ENCODE measurements at regions not wholly inside any gene's neighbourhood (a gene's known extent, or its start where the extent isn't known, plus 50 kb on each side); places are given as distances from the start of the nearest gene placed in this dataset.
"Not testable (repeated sequence)": the region's sequence is repeated elsewhere in the genome, so short reads cannot be mapped to it uniquely, and the experiment has no call there.

DNA sequence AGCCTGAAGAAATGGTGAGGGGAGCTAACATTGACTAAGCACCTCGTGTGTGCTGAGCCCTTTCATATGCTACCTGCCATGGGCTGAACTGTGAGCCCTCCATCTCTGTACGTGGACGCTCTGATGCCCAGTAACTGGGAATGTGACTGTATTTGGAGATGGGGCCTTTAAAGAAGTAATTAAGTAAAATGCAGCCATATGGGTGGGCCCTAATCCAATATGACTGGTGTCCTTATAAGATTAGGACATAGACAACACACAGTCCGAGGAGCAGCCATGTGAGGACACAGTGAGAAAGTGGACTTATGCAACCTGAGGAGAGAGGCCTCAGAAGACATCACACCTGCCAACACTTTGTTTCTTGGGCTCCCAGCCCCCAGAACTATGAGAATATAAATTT lies 92.7 kb upstream of the ATP1B1 start:
- DNase-seq (ENCODE audit: low spot score), result no peak

- no peak for DNase-seq (ENCODE audit: low spot score)
Measured at GRCh38 chr1:169015464-169015863, 91.0 kb upstream of the ATP1B1 start.

- DNase-seq (ENCODE audit: low spot score), result no peak
Measured at GRCh38 chr1:169018751-169019150, 87.7 kb upstream of the ATP1B1 start.

DNA sequence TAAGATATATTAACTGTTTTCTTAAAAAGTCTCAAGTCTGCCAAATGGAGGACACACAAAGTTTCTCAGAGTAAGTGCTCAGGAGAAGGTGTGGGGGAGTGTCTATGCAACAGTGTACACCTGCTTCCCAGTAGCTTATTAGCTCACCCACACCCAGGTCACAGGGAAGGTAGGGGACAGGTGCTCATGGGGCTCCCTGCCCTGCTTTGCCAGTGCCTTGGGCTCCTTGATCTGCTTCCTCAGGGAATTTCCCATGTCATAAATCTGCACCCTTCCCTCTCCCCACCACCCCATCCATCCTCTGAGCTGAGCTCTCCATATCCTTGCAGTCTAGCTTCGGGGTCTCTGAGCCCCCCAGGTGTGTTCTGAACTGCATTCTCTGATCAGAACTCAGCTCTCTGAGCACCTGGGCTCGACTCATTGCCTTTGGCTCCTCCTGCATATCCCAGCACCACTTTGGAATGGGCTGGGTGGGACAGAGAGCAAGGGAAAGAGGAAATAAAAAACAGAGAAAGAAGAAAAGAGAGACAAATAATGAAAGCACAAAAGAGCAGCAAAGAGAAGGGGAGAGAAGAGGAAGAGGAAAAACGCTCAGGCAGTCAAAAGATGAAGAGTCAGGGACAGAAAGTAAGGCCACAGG lies 87.0 kb upstream of the ATP1B1 start:
- no peak for DNase-seq (ENCODE audit: low spot score)

DNA sequence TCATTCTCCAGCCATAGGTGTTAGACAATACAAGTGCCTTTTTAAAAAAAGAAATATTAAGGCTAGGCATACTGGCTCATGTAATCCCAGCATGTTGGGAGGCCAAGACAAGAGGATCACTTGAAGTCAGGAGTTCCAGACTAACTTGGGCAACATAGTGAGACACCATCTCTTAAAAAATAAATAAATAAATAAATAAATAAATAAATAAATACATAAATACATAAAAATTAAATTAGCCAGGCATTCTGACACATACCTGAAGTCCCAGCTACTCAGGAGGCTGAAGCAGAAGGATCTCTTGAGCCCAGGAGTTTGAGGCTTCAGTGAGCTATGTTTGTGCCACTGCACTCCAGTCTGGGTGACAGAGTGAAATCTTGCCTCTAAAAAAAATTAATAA lies 85.8 kb upstream of the ATP1B1 start:
- no peak for DNase-seq (ENCODE audit: low spot score)

DNA sequence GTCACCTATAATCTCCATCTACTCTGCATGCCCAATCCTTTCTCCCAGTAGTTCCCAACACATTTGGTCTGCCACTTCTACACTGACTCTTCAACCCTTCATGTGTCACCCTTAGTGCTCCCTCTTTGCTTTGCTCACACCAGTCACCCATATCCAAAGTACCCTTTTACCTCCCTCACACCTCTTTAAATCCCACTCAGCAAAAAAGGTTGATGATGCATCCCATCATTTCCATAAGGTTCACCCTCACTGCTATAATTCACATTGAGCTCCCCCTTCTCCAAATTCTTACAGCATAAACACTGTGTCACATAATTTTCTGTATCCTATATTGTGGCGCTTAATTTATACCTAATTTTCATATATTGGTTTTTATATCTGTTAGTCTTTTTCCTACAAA lies 83.8 kb upstream of the ATP1B1 start:
- no peak for DNase-seq (ENCODE audit: low spot score)

GRCh38 chr1:169024255-169024654 lies 82.2 kb upstream of the ATP1B1 start:
- DNase-seq (ENCODE audit: low spot score), result no peak

DNA sequence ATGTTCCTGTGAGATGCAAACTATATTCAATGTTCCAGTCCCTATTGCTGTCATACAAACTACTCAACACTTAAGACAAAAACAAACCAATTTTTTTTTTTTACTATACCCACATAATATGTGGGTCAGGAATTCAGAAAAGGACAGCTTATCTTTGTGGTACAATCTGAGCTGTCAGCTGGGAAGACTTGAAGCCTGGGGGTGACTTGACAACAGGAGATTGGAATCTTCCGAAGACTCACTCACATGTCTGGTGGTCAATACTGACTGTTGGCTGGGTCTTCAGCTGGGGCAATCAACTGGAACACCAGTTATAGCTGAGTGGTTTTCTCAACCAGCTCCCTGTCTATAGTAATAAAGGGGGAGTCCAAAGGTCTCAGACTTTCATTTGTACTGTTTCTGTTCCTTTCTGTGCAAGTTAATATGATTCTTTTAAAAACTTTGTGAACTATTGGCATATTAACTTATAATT lies 81.7 kb upstream of the ATP1B1 start:
- DNase-seq (ENCODE audit: low spot score), result no peak

DNA sequence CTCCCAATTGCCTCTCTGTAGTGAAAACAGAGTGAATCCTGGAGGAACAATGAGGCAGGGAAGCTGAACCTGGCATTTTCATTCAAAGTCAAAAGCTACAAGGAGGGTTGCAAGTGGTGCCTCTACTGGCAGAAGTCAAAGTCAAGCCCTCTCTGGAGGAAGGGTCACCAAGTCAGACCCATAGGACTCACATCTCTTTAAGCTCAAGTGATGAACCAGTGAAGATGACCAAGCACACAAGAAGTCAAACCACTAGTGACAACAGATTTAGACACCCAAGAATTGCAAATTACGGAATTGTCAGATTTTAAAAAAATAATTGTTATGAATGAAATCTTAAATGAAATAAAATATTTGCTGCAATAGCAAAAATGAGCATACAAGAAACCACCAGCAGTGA lies 81.1 kb upstream of the ATP1B1 start:
- no peak for DNase-seq (ENCODE audit: low spot score)

- no peak for DNase-seq (ENCODE audit: low spot score)
Measured at GRCh38 chr1:169027607-169028320, 78.7 kb upstream of the ATP1B1 start.

DNA sequence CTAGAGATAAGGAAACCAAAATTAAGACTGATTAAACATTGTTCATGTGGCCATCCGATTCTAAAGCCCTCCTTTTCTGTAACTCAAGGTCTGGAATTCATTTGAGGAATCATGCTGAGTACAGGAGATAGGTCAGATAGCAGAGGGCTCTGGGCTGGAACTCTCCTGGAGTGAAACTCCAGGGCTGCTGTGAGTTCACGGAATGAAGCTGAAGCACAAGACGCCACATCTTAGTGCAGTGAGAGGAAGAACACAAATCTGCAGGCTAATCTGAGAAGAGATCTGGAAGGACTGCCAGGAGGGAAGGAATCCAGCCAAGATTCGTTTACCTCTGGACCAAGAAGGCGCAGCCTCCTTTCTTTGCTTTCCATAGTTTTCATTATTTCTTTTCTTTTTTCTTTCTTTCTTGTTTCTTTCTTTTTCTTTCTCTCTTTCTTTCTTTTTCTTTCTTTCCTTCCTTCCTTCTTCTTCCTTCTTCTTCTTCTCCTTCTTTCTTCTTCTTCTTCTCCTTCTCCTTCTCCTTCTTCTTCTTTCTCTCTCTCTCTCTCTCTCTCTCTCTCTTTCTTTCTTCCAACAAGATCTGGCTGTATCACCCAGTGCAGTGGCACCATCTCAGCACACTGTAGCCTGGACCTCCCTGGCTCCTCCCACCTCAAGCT lies 74.8 kb upstream of the ATP1B1 start:
- DNase-seq (ENCODE audit: low spot score), result no peak

DNA sequence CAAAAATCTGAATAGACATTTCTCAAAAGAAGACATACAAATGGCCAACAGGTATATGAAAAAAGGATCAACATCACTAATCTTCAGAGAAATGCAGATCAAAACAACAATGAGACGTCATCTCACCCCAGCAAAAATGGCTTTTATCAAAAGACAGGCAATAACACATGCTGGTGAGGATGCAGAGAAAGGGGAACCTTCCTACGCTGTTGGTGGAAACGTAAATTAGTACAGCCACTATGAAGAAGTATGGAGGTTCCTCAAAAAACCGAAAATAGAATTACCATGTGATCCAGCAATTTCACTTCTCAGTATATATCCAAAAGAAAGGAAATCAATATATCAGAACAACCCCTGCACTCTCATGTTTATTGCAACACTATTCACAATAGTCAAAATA lies 65.1 kb upstream of the ATP1B1 start:
- DNase-seq (ENCODE audit: low spot score), result no peak

- no peak for DNase-seq (ENCODE audit: low spot score)
Measured at GRCh38 chr1:169042377-169042776, 64.1 kb upstream of the ATP1B1 start.

- DNase-seq (ENCODE audit: low spot score), result no peak
Measured at GRCh38 chr1:169043823-169044222, 62.7 kb upstream of the ATP1B1 start.

DNA sequence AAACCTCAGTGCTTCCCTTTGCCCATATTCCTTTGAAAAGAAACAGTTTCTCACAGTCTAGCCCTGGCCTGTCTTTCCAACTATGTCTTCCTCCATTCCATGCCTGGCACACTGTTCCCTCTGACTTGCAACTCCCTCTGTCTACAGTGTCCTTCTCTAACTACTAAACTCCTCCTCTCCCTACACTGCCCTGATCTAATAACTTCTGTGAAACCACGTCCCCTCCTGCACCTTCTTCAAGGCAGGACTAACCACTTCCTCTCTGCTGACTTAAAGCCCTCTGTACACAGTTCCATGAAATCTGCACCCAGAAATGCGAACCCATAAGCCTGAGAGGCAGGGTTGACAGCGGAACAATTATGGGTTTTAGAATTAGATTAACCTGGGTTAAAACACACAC lies 62.2 kb upstream of the ATP1B1 start:
- DNase-seq (ENCODE audit: low spot score), result peak; percentile 57

- DNase-seq (ENCODE audit: low spot score), result no peak
Measured at GRCh38 chr1:169044971-169045370, 61.5 kb upstream of the ATP1B1 start.

- no peak for DNase-seq (ENCODE audit: low spot score)
Measured at GRCh38 chr1:169046671-169047070, 59.8 kb upstream of the ATP1B1 start.

DNA sequence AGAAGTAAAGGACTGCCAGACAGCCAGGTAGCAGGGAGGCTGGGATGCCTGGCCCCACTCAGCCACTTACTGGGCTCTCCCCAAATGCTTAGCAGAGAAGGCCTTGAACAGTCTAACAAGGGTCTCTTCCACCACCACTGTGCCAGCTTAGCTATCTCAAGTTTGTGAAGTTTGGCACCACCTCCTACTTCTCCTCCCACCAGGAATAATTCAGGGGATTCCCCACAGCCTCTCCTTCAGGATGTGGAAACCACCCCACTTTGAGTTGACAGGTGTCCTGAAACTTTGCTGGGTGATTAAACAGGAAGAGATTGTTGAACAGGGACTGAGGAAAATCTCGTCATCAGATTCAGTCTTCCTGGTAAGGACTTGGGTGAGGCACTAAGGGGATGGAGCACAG lies 59.4 kb upstream of the ATP1B1 start:
- no peak for DNase-seq (ENCODE audit: low spot score)

- DNase-seq (ENCODE audit: low spot score), result no peak
Measured at GRCh38 chr1:169048043-169048442, 58.4 kb upstream of the ATP1B1 start.

- no peak for DNase-seq (ENCODE audit: low spot score)
Measured at GRCh38 chr1:169049258-169049938, 57.1 kb upstream of the ATP1B1 start.

DNA sequence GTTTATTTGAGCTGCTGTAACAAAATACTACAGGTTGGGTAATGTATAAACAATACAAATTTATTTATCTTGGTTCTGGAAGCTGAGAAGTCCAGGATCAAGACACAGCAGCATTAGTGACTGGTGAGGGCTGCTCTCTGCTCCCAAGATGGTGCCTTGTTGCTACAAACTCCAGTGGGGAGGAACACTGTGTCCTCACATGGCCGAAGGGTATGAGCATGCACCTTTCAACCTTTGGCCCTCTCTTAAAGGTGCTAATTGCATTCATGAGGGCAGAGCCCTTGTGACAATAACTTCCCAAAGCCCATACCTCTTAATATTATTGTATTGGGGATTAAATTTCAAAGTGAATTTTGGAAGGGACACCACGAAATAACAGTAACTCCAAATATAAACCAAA lies 55.3 kb upstream of the ATP1B1 start:
- DNase-seq (ENCODE audit: low spot score), result no peak

DNA sequence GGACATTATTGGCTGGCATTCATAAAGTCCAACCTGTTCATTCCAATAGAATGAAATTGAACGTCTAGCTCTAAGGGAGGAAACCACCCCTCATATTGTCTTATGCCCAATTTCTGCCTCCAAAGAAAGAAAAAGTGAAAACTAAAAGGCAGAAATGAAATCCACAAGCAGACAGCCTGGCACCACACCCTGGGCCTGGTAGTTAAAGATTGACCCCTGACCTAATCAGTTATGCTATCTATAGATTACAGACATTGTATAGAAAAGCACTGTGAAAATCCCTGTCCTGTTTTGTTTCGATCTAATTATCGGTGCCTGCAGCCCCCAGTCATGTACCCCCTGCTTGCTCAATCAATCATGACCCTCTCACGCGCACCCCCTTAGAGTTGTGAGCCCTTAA lies 54.3 kb upstream of the ATP1B1 start:
- DNase-seq (ENCODE audit: low spot score), result not testable (repeated sequence)

DNA sequence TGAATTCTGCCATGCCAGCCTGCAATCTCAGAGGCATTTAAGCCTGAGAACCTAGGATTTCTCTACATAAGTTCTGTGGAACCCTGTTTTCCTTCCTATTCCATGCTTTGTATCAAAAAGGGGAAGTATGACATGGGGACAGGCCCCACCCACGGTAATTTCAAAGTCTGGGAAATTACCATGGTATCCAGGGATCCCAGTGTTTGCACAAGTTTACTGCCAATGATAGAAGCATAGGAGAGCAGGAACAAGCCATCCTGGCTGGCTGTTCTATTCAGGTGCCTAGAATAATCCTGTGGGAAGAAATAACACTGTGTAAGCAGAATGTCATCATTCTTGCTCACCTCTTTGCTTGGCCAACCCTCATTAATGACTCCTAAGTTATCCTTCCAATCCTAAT lies 53.8 kb upstream of the ATP1B1 start:
- no peak for DNase-seq (ENCODE audit: low spot score)

Measured in H4 (cell line).